ENCODE measurements at regions not wholly inside any gene's neighbourhood (a gene's known extent, or its start where the extent isn't known, plus 50 kb on each side); places are given as distances from the start of the nearest gene placed in this dataset.

DNA sequence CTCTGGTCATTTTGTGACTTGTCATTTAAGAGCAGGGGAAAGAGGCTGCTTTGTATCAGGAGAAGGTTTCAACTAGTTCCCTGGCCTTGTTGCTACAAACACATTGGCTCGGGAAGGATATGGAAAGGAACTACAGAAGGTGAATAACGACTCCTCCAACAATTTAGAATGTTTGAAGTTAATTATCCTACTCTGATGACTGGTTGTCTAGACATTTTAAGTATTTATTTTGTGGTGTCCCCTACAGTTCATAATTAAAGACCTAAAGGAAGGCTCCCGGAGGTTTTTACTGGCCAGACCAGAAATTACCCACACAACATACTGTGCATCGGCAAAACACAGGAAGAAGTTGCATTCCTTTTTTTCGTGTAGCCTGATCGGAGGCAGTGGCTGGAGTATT, 515.8 kb upstream of the SALL1 start:
- no peak overlapping the region for H3K27ac Mint-ChIP-seq
- peaks cover 2 to 31% (median 7%) of the 10 kb centered on the region in 6 donors for H3K9me3 Mint-ChIP-seq
- H3K4me1 Mint-ChIP-seq, result no peaks in the 10 kb centered on the region
- H3K27me3 Mint-ChIP-seq (ENCODE audit: low read depth in 3 of 3), result no peaks in the 10 kb centered on the region
- no peak overlapping the region for H3K4me3 Mint-ChIP-seq
- no peaks in the 10 kb centered on the region for H3K36me3 Mint-ChIP-seq
- no peak for DNase-seq

DNA sequence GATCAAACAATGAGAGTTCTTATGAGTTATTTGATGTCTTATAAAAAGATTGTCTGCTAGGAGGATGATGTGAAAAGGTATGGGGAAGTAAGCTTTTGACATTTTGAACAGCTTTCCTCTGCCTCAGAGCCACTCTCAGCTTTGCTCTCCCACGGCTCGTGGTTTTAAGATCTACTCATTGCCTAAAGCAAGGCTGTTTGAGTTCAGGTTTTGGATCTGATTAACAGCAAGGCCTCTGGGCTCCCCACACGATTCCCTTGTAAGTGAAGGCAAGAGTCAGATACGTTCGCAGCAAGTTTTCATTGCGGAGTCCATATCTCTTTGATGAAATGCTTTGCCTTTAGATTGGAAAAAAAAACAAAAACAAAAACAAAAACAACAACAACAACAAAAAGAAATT, 515.0 kb upstream of the SALL1 start:
- H3K36me3 Mint-ChIP-seq, result no peaks in the 10 kb centered on the region
- H3K4me1 Mint-ChIP-seq, result no peaks in the 10 kb centered on the region
- peaks cover 2 to 31% (median 8%) of the 10 kb centered on the region in 6 donors for H3K9me3 Mint-ChIP-seq
- no peaks in the 10 kb centered on the region for H3K27me3 Mint-ChIP-seq (ENCODE audit: low read depth in 3 of 3)
- DNase-seq, result no peak
- H3K27ac Mint-ChIP-seq, result no peak overlapping the region
- no peak overlapping the region for H3K4me3 Mint-ChIP-seq

DNA sequence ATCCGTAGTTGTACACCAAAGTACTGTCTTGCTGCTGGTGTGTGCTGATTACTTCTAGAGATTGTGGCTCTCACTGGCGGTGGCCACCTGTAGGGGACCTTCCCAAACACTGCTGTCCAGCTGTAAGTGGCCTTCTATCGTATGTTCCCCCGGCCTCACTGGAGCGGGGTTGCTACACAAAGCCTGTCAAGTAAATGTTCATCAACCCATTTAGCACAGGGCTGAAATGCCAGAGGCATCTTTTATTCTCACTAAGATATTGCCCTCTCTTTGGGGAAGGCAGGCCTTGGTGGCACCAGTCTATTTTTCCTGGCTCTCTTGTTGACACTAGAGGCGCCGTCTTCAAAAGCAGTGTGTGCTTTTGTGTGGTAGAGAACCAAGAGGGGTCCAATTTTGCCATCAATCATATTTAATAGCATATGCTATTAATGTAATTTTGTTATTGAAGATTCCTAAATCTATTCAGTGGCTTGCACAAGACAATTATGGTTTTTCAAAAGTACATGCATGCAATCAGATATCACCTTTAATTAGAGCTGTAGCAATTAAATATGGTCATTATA, 514.4 kb upstream of the SALL1 start:
- Mint-ChIP-seq H3K4me1 (no peaks in the 10 kb centered on the region), H3K27ac (no peak overlapping the region), H3K27me3 (ENCODE audit: low read depth in 3 of 3) (no peaks in the 10 kb centered on the region), H3K9me3 (peaks cover 2 to 31% (median 11%) of the 10 kb centered on the region in 6 donors), H3K36me3 (no peaks in the 10 kb centered on the region), H3K4me3 (no peak overlapping the region)
- DNase-seq, result no peak

DNA sequence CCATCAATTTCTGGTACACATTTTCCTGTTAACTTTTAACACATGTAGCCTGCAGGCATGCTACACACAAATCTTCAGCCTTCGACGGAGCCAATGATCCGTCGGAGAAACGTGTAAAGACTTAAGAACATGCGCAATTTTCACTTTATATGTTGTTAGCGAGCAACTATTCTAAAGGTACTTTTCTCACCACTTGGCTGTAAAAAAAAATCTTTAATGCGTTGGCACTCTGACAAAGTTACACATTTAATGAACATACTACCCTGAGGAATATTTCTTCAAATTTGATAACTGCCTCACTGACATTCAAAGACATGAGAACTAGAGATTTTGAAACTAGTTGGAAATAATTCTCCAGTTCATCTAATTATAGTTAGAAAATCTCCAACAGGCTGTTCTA, 507.5 kb upstream of the SALL1 start:
- Mint-ChIP-seq H3K36me3 (peaks cover 0 to 4% (median 0%) of the 10 kb centered on the region in 3 donors), H3K4me3 (no peak overlapping the region), H3K27ac (no peak overlapping the region), H3K4me1 (no peaks in the 10 kb centered on the region), H3K9me3 (peaks cover 6 to 17% (median 12%) of the 10 kb centered on the region in 6 donors), H3K27me3 (ENCODE audit: low read depth in 3 of 3) (no peaks in the 10 kb centered on the region)
- DNase-seq, result no peak

DNA sequence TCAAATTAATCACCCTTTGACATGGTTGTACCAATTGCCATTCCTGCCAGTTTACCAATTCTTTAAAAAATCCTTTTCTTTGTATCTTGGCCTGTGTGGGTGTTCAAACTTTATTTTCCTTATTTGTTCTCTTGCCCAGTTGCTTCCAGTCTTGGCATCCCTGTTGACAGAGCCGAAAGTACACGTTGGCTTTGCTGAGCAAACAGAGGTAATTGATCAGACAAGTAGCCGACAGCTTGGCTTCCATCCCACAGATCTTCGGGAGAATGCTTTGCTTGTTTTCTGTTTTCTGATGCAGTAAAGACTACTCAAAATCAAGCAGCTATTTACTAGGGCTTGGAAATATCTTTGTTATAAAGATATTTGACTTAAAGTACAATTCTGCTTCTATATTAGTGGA, 506.8 kb upstream of the SALL1 start:
- H3K27ac Mint-ChIP-seq, result no peak overlapping the region
- H3K9me3 Mint-ChIP-seq, result peaks cover 5 to 13% (median 11%) of the 10 kb centered on the region in 6 donors
- no peak overlapping the region for H3K4me3 Mint-ChIP-seq
- H3K36me3 Mint-ChIP-seq, result peaks cover 0 to 4% (median 0%) of the 10 kb centered on the region in 3 donors
- no peaks in the 10 kb centered on the region for H3K4me1 Mint-ChIP-seq
- no peak for DNase-seq
- H3K27me3 Mint-ChIP-seq (ENCODE audit: low read depth in 3 of 3), result no peaks in the 10 kb centered on the region

DNA sequence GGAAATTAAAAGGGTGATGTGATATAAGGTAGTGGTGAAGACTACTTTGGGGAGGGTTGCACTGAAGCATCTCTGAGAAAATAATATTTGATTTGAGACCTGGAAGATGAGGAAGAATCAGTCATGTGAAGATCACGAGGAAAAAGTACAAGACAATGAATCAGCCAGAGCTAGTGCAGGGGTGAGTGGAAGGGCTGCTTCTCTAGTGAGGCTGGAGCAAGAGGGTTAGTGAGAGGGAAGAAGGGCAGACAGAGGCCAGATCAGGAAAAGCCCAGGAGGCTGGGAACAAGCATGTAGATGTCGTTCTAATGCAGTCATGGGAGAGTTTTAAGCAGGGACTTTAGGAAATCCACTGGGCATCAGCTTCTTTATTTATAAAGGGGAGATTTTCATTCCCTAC, 504.2 kb upstream of the SALL1 start:
- H3K27ac Mint-ChIP-seq, result no peak overlapping the region
- H3K27me3 Mint-ChIP-seq (ENCODE audit: low read depth in 3 of 3), result no peaks in the 10 kb centered on the region
- H3K4me1 Mint-ChIP-seq, result no peaks in the 10 kb centered on the region
- H3K36me3 Mint-ChIP-seq, result peaks cover 0 to 4% (median 0%) of the 10 kb centered on the region in 3 donors
- H3K9me3 Mint-ChIP-seq, result peaks cover 2 to 24% (median 8%) of the 10 kb centered on the region in 6 donors
- DNase-seq, result no peak
- H3K4me3 Mint-ChIP-seq, result no peak overlapping the region

DNA sequence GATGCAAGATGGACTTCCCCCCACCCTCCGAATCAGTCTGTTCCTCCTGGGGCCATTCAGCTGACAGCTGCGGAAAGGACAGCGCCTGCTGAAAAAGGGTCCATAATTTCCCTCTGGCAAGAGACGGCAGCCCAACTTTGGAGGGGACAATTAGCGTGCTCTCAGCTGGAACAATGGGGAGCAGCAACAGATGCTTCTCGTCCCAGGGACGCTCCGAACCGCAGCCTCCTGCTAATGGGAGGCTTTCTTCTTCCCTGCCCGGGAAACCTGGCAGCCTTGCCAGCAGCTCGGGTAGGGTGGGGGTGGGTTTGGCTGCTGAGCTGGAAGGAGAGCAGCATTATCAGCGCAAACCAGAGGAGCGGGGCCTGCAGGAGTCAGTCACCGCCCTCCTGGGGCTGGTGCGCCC, 500.0 kb upstream of the SALL1 start:
- Mint-ChIP-seq H3K27me3 (ENCODE audit: low read depth in 3 of 3) (no peaks in the 10 kb centered on the region), H3K4me3 (no peak overlapping the region), H3K27ac (no peak overlapping the region), H3K4me1 (no peaks in the 10 kb centered on the region), H3K9me3 (peaks cover 2 to 18% (median 10%) of the 10 kb centered on the region in 6 donors), H3K36me3 (no peaks in the 10 kb centered on the region)
- no peak for DNase-seq

DNA sequence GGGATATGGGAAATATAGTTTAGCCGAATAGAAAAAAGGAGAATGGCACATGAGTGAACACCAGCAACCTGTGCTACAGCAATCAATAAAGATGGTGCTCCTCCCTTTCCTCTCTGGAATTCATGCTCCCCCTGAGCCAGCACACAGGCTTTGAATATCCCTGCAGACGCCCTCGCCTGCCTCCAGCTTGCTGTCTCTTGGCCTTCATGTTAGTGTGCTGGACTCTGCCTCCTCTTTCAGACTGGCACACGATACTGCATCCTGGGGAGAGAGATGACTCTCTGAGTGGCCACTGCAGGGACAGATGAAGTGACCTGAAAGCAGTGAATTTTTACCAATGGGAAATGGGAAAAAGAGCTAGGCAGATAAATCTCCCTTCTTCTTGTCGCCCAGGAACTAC, 498.6 kb upstream of the SALL1 start:
- H3K27me3 Mint-ChIP-seq (ENCODE audit: low read depth in 3 of 3), result no peaks in the 10 kb centered on the region
- H3K4me1 Mint-ChIP-seq, result no peaks in the 10 kb centered on the region
- DNase-seq, result no peak
- H3K9me3 Mint-ChIP-seq, result peaks cover 2 to 18% (median 7%) of the 10 kb centered on the region in 6 donors
- no peaks in the 10 kb centered on the region for H3K36me3 Mint-ChIP-seq
- H3K27ac Mint-ChIP-seq, result no peak overlapping the region
- no peak overlapping the region for H3K4me3 Mint-ChIP-seq

DNA sequence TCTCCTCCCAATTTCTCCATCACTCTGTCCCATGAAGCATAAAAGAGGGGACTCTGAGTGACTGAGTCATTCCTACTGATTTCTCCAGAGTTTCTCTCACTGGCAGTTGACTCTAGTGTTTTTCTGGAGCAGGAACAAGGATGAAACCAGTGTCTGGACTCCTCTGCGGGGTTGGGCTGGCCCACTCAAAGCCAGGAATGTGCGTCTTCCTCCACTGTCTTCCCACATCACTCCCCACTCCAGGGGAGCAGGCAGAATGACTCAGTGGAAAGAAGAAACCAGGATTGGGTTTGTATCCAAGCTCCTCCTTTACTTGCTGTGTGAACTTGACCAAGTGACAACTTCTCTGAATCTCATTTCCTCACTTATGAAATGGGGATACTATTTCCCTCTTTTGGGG, 497.5 kb upstream of the SALL1 start:
- Mint-ChIP-seq H3K4me1 (no peaks in the 10 kb centered on the region), H3K9me3 (peaks cover 2 to 18% (median 8%) of the 10 kb centered on the region in 6 donors), H3K27me3 (ENCODE audit: low read depth in 3 of 3) (no peaks in the 10 kb centered on the region), H3K36me3 (no peaks in the 10 kb centered on the region), H3K4me3 (no peak overlapping the region), H3K27ac (no peak overlapping the region)
- no peak for DNase-seq

DNA sequence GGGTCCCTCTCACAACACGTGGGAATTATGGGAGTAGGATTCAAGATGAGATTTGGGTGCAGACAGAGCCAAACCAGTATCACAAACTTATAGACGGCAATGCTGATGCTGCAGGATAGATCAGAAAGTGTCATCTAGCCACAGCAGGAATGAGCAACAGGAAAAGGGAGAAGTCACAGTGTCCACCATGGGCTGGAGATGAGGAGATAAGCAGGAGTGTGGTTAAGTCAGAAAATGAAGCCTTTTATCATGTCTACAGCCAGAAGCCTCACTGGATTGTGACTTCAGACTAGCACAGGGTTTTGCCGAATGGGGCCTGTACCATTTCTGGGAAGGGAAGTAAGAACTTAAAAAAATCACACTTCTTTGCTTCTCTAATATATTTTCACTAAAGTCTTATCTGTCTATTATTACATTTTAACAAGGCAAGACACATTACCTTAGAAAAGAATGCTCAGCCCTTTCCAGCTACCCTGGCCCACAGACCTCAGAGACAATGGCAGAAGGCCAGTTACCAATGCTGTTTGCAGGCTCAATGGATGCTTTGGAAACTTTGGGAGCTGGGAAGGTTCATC, 490.2 kb upstream of the SALL1 start:
- no peaks in the 10 kb centered on the region for H3K36me3 Mint-ChIP-seq
- no peak overlapping the region for H3K4me3 Mint-ChIP-seq
- H3K9me3 Mint-ChIP-seq, result peaks cover 7 to 32% (median 13%) of the 10 kb centered on the region in 6 donors
- peaks cover 0 to 2% of the 10 kb centered on the region in 2 donors for H3K4me1 Mint-ChIP-seq
- no peak overlapping the region for H3K27ac Mint-ChIP-seq
- no peak for DNase-seq
- peaks cover 0 to 2% (median 2%) of the 10 kb centered on the region in 3 donors for H3K27me3 Mint-ChIP-seq (ENCODE audit: low read depth in 3 of 3)

DNA sequence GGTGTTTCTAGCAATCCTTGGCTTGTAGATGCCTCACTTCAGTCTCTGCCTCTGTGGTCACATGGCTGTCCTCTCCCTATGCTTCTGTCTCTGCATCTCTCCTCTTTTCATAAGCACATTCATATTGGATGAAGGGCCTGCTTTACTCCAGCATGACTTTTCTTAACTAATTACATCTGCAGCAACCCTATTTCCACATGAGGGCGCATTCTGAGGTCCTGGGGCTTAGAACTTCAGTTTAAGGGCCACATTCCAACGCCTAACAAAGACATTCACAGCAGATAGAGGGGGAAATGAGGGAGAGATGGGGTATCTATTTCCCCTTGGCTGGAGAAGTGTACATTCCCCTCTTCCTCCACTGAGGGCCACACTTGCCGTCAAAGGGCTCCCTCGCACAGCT, 489.1 kb upstream of the SALL1 start:
- Mint-ChIP-seq H3K27ac (no peak overlapping the region), H3K36me3 (no peaks in the 10 kb centered on the region), H3K4me3 (no peak overlapping the region), H3K9me3 (peaks cover 7 to 41% (median 13%) of the 10 kb centered on the region in 6 donors), H3K4me1 (peaks cover 0 to 2% of the 10 kb centered on the region in 2 donors), H3K27me3 (ENCODE audit: low read depth in 3 of 3) (peaks cover 0 to 3% (median 2%) of the 10 kb centered on the region in 3 donors)
- no peak for DNase-seq

DNA sequence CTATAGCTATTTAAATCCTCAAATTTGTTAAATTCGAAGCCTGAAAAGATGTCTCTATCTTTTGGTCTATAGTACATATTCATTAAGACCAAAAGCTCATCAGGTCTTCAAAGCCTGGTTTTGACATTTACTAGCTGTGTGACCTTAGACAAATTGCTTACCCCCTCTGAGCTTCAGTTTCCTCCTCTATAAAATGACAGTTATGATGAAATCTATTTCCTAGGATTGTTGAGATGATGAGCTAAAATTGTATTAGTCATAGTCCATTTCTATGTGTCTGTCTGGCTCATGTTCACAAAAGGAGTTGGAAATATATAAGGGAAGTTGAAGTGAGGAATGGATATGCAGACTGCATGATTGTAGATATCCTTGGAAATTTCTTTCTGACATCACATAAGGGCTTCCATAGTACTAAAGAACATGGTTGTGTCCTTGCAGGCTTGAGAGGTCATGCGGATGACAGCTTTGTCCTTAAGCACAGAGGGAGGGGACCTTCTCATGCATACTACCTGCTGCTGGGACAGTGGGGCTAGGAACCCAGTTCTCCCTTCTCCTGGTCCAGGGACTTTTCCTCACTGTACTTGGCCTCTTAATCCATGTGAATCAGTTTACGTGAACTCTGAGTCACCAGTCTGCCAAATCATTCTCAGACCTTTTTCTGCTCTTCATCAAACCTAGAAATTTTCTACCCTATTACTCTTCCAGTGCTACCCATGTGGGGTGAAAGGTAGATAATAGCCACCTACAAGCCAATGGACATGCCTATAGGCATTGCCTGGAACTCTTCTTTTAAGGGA, 487.5 kb upstream of the SALL1 start:
- Mint-ChIP-seq H3K4me1 (peaks cover 0 to 2% of the 10 kb centered on the region in 2 donors), H3K27ac (no peak overlapping the region), H3K36me3 (no peaks in the 10 kb centered on the region), H3K4me3 (no peak overlapping the region), H3K9me3 (peaks cover 8 to 41% (median 13%) of the 10 kb centered on the region in 6 donors), H3K27me3 (ENCODE audit: low read depth in 3 of 3) (peaks cover 0 to 5% (median 2%) of the 10 kb centered on the region in 3 donors)
- DNase-seq, result no peak

DNA sequence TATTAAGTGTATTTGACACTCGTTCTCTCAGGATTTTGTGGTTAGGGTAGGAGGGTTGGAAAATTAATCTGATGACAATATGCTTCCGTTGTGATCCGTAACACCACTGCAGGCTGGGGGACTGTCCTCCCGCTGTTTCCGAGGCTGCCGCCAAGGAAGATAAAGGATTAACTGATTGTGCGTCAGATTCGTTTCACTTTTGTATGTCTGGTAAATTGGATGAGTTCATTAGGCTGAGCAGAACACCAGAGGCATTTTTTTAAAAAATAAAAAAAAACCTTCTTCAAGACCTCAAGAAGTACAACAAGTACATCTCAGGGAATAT, 486.7 kb upstream of the SALL1 start:
- H3K36me3 Mint-ChIP-seq, result no peaks in the 10 kb centered on the region
- peaks cover 8 to 41% (median 13%) of the 10 kb centered on the region in 6 donors for H3K9me3 Mint-ChIP-seq
- DNase-seq, result no peak
- H3K4me3 Mint-ChIP-seq, result no peak overlapping the region
- peaks cover 0 to 5% (median 2%) of the 10 kb centered on the region in 3 donors for H3K27me3 Mint-ChIP-seq (ENCODE audit: low read depth in 3 of 3)
- H3K27ac Mint-ChIP-seq, result no peak overlapping the region
- H3K4me1 Mint-ChIP-seq, result peaks cover 0 to 2% of the 10 kb centered on the region in 2 donors

DNA sequence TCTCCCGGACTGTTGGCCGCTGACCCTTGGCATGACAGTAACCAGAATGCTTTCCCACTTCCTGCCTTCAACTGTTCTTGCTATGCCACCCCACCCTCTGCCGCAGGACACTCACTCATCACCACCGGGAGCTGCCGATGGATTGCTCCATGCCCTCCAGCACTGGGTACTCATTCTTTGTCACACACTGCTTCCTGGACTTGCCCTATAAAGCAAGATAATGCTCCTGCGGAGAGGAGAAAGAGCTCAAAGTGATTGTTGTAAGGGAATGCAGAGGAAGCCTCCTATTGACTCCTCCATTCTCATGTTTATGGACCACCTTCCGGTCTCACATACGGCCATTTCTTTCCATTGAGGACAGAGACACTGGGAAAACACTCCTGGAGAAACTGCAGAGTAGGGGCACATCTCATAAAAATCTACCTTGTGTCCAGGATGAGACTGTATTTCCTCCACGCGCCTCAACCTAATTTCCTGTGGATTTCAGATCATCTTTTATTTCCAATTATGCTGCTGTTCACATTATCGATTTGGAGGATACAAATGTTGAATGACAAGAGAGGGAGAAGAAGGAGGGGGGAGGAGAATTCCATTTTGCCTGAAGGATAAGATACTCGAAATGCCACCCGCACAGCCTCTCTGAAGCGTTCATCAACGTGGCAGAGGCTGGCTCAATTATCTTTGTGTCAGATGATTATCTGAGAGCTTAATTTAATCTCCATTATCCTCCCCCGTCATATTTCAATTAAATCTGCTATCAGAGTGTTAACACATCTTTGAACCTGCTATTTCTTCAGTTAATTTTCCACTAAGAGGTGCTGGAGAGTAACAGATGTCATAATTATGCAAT, 486.1 kb upstream of the SALL1 start:
- peaks cover 0 to 2% of the 10 kb centered on the region in 2 donors for H3K4me1 Mint-ChIP-seq
- H3K27ac Mint-ChIP-seq, result no peak overlapping the region
- no peak overlapping the region for H3K4me3 Mint-ChIP-seq
- peaks cover 8 to 40% (median 12%) of the 10 kb centered on the region in 6 donors for H3K9me3 Mint-ChIP-seq
- H3K27me3 Mint-ChIP-seq (ENCODE audit: low read depth in 3 of 3), result peaks cover 0 to 5% (median 2%) of the 10 kb centered on the region in 3 donors
- H3K36me3 Mint-ChIP-seq, result no peaks in the 10 kb centered on the region
- no peak for DNase-seq

All from immature natural killer cell (primary cell).